GM21381 (cell line): ENCODE measurements at regions not wholly inside any gene's neighbourhood (a gene's known extent, or its start where the extent isn't known, plus 50 kb on each side); places are given as distances from the start of the nearest gene placed in this dataset.
"Not testable (repeated sequence)": the region's sequence is repeated elsewhere in the genome, so short reads cannot be mapped to it uniquely, and the experiment has no call there.

Experiments
- ATAC-seq: cut with Tn5 transposase; IDR thresholded peaks from one replicate; pipeline ENCODE4 v1.9.1; 2021; ENCODE audit warnings: mild to moderate bottlenecking, moderate library complexity; ENCODE audit not compliant: unreplicated experiment

DNA sequence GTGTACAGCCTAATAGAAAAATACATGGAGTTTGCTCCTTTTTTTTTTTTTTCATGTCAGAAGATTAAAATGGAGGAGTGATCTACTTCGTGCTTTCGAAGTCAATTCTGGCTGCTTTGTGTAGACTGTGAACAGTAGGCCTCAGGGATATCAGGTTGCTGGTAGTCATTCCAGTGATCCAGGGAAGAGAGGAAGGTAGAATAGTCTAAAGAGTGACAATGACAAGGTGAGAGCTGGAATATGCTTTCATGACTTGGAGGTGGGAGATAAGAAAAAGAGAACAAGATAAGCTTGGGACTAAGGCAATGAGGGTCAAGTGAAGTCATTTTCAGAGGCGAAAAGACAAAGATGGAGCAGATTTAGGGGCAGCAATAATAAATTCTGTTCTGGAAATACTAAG, 111.3 kb upstream of the MIR17HG start:
- no peak for ATAC-seq

DNA sequence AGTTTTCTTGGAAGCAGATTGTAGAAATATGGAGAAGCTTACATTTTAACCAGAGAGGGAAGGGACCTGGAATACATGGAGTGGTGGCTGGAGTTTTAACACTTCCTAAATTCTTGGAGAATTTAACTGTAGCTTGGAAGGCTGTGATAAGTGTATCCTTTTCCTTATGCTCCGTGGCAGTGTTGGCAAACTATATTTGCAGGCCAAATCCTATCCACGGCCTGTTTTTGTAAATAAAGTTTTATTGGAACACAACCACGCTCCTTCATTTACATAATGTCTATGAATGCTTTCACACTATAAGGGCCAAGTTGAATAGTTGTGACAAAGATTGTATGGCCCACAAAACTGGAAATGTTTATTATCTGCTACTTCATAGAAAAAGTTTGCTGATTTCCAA, 110.6 kb upstream of the MIR17HG start:
- no peak for ATAC-seq

DNA sequence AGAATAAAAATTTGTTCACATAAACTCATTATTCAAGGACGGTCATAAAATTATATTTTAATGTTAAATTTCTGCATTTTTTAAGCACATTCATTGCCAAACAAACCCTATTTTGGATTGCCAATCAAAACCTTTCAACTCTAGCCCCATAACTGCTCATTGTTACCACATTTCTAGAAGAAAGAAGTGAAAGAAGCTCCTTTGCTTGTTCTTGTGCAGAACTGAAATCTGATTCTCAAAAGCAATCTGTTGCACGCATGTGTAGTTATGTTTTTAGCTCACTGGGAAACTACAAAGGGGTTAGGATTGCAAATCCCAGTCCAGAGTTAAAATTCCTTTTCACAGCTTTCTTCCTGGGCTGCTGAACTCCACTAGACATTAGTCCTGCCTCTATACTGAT, 109.5 kb upstream of the MIR17HG start:
- ATAC-seq = no peak

DNA sequence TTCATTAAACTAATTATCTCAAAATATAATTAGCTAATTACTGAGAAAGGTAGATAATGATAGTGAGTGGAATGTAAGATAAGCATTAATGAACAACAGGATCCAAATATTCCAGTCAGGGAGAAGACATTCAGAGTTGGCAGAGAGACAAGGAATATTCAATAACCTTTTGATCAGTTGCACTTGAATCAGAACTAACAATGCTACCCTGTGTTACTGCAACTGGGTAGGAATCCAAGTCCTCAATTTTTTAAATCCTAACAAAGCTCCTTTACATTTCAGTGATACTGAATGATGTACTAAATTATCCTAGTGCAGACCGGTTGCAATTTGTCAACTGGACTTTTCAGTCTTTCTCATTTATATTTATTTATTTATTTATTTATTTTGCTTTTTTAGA, 107.1 kb upstream of the MIR17HG start:
- ATAC-seq = no peak

DNA sequence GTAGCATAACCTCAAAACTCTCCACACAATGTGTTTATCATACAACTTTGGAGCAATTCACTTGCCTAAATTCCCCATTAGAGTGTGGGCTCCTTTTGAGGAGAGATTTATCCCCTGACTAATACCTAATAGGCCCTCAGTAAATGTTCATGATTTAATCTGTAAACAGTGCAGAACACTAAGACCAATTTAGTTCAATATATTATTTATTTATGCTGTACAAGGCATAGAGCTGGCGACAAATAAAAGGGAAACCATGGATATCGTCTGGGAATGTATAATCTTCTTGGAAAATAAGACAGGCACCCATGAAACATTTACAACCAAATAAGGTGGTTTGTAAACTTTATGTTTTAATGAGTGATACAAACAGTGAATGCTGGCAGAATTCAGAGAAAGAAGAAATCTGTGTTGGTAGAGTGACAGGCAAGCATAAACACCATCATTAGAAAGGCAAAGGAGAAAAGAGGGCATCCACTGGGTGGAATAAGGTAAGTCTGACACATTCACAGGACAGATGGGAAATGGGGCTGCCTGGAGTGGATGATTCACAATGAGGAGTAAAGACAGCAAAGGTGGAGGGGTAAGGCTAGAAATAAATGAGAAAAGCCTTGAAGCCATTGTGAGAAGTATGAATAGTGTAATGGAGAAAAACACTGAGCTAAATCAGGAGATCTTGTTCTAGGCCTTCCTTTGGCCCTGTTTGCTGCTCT, 106.1 kb upstream of the MIR17HG start:
- ATAC-seq = no peak

DNA sequence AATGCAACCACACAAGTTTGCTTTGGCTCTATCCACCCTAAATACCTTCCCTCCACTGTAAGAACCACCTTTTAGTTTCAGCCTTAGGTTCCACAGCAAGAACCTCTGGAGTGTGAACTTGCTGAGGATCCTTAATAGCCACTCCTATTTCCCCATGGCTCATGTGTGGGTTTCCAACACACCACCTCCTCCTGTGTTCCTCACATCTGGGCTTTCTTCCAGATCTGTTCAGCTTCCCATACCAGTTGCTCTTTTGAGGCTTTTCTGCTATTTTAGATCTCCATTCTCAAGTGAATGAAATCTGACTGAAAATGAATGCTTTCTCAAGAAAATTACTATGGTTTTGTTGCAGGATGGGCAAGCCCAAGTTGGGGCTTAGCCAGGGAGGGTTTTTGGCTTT, 104.8 kb upstream of the MIR17HG start:
- no peak for ATAC-seq

DNA sequence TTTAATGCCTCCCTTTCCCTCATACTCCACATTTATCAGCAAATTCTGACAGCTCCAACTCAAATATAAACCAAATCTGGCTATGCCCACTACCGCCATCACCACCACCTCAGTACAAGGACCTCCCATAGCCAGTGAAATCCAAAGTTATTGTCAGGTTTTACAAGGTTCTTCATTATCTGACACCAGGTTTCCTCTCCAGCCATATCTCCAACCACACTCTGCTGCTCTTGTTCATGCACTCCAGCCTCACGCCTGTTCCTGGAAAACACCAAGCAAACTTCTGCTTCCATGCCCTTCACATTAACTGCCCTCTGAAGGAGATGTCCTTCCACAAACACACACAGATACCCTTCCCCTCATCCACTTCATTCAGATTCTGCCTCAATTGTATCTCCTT, 102.2 kb upstream of the MIR17HG start:
- ATAC-seq = no peak

DNA sequence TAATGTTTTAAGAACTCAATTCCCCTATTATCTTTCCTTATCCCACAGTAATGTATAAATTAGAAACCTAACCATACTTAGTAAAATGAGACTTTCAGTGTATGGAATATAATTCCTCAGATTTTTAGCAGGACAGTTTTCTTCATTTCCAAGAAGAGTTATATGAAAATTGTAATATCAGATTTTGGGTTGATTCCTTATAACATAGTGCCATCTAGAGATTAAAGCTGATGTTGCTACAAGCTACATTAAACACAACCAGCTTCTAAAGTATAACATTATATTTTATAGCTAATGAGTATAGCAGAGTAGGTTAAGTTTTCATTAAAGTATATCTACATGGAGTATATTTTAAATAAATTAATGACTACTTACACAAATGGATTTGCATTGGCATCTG, 99.7 kb upstream of the MIR17HG start:
- no peak for ATAC-seq

DNA sequence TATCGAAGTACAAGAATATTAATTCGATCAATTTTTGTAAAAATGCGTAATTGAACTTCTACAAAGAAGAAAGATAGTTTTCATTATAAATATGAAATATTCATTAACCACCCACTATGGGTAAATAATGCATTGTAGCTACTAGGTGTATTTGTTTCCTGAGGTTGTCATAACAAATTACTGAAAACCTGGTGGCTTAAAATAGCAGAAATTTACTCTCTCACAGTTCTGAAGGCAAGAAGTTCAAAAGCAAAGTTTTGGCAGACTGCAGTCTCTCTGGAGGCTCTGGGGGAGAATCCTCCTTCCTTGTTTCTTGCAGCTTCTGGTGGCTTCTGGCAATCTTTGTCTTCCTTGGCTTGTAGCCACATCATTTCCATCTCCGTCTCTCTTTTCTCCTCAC, 99.2 kb upstream of the MIR17HG start:
- ATAC-seq = no peak

DNA sequence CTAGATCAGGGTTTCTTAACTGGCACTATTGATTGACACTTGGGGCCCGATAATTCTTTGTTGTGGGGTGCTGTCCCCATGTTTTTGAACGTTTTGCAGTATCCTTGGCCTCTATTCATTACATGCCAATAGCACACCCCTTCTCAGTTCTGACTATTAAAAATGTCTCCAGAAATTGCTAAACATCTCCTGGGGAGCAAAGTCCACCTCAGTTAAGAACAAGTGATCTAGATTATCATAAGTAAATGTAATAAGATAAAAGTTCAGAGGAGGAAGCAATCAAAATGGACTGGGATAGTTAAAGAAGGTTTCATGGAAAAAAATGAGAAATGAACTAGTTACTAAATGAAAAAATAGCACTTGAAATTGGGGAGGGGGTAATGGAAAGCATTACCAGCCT, 98.1 kb upstream of the MIR17HG start:
- ATAC-seq = no peak

DNA sequence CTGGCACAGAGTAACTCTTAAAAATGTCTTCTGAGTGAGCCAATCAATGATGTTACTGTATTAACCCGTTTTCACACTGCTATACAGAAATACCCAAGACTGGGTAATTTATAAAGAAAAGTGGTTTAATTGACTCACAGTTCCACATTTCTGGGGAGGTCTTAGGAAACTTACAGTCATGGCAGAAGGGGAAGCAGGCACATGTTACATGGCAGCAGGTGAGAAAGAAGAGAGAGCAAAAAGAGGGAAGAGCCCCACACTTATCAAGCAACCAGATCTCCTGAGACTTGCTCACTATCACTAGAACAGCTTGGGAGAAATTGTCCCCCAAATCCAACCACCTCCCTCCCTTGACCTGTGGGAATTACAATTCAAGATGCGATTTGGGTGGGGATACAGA, 97.6 kb upstream of the MIR17HG start:
- ATAC-seq = no peak

DNA sequence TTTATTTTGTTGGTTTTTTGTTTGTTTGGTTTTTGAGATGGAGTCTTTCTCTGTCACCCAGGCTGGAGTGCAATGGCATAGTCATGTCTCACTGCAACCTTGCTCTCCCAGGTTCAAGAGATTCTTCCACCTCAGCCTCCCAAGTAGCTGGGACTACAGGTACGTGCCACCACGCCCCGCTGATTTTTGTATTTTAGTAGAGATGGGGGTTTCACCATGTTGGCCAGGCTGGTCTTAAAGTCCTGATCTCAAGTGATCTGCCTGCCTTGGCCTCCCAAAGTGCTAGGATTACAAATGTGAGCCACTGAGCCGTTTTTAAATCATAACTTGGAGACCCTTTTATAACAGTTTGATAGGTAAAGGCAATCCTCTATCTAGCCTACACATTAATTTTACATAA, 95.9 kb upstream of the MIR17HG start:
- ATAC-seq = not testable (repeated sequence)

DNA sequence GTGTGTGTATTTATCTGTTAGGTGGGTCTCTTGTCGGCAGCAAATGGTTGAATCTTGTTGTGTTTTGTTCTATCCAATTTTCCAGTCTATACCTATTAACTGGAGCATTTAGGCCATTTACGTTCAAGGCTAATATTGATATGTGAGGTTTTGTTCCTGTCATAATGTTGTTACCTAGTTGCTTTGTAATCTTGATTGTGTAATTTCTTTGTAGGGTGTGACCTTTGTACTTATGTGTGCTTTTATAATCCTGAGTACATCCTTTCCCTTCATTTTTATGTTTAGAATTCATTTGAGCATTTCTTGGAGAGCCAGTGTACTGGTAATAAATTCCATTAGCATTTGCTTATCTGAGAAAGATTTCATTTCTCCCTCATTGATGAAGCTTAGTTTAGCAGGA, 83.0 kb upstream of the MIR17HG start:
- ATAC-seq = no peak

DNA sequence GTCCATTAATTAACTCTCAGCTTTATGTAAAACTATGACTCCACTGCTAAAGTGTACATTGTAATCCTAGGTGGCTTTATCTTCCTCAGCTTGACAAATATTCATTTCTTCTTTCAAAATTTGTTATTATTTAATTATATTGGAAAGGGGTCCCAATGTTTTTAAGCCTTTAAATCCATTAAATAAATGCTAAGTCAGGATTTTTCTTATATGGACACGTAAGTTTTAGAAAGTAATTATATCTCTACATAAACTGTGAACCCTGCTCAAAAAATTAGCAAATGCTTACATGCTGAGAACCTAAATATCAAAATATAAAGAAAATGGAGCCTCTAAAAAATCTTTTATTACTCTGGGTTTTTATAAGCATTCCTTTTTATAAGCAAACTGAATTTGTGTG, 78.2 kb upstream of the MIR17HG start:
- no peak for ATAC-seq

DNA sequence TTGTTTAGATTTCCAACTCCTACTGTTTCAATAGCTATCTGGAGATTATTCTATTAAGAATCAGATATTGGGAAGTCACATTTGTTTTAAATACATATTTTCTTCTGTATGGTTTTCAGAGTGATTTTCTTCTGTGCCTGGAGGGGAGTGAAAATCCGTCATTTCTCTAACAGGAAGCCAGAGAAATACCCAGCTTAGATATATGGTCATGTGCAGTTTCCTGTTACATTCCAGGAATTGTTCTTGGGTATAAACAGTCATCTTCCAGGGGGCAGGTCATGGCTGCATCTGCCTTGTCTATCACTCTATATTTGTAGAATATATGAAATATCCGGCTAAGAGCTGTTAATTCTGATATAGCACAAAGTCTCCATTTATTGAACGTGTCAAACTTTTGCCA, 77.5 kb upstream of the MIR17HG start:
- ATAC-seq = no peak

DNA sequence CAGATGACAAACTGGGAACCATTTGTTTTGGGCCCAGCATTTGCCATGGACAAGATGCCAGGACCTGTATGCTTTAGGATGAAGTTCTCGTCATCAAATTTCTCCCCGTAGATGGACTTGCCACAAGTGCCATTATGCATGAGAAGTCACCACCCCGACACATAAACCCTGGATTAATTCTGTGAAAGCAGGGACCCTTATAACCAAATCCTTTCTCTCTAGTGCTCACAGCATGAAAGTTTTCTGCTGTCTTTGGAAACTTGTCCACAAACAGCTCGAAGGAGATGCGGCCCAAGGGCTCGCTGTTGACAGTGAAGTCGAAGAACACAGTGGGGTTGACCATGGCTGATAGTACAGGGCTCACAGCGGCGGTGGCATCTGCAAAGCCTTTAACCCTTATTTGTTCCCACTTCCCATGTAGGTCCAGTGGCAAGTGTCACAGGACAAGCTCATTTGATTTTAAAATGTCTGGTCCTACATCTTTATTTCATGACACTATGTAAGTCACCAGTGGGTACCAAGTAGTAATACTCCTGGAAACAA, 75.2 kb upstream of the MIR17HG start:
- no peak for ATAC-seq

DNA sequence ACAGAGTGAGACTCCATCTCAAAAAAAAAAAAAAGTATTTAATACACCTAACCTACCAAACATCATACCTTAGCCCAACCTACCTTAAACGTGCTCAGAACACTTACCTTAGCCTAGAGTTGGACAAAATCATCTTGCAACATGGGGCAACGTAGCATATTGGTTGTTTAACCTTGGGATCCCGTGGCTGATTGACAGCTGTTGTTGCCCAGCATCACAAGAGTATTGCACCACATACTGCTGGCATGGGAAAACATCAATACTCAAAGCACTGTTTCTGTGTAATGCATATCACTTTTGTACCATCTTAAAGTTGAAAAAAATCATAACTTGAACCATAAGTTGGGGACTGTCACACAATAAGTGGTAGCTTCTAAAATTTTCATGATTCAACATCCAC, 73.8 kb upstream of the MIR17HG start:
- ATAC-seq = no peak

DNA sequence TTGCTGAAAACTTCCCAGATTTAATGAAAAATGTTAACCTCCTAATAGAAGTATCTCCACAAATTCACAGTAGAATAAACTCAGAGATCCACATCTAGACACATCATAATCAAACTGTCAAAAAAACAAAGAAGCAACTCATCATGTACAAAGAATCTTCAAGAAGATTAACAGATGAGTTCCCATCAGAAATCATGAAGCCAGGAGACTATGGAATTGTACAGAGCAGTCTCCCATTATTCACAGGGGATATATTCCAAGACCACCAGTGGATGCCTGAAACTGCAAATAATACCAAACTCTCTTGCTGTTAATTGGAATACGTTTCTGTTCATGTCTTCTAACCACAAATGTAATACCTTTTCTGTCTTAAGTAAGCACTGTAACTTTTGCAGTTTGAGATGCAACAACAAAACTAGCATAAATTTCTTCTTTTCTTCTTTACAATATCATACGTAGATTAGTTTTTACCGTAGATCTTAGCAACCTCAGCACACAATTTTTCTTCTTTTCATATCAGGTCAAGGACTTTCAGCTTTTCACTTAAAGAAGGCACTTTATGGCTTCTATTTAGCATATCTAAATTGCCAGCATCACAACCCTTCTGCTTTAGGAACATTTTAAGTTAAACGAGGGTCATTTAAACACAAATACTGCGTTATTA, 70.3 kb upstream of the MIR17HG start:
- no peak for ATAC-seq

DNA sequence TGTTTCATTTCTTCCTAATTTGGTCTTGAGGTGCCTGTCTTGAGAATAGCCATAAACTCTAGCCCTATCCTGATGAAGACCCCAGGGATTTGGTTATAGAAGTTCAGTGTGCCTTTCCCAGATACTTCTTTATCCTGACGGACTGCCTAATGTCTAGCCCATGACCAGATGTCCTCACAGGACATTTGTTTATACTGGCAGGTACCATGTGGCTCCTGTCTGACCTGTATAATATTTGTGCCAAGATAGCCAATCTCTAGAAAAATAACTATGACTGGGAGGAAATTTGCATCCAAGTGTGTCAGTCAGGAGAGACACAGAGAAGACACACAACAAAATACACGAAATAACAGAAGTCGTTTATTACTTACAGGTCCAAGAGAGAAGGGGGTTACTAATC, 69.2 kb upstream of the MIR17HG start:
- ATAC-seq = no peak

DNA sequence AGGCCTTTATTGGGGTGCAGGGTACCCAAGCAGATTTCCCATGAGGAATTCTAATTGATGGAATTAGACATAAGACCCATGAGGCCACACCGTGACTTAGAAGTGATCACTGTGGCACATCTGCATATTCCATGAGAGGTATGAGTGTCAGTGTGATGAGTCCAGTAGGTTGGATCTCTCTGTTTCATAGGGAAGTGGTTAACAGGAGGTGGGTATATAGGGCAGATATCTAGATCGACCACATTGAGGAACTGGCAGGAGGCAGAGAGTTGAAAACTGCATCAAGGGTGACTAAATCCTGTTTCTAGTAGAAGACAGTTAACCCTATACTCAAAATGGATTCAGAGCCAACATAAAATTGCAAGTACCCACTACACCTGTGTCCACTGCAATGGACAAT, 68.6 kb upstream of the MIR17HG start:
- no peak for ATAC-seq

DNA sequence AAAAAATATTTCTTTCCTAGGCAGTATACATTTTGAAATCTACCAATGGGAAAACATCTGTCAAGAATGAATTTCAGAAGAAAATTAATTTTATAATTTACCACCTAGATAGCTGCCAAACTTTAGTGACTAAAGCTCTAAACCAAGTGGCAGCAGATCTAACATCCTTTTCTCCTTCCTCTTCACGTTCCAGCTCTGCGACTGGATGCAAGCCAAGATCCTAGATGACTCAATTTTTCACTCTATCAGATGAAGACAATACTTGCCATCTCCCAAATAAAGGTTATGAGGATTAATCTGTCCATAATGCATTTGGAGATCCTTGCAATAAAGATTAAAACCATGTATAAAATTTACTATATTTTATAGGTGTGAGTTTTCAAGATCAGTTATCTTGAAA, 66.7 kb upstream of the MIR17HG start:
- ATAC-seq = no peak

DNA sequence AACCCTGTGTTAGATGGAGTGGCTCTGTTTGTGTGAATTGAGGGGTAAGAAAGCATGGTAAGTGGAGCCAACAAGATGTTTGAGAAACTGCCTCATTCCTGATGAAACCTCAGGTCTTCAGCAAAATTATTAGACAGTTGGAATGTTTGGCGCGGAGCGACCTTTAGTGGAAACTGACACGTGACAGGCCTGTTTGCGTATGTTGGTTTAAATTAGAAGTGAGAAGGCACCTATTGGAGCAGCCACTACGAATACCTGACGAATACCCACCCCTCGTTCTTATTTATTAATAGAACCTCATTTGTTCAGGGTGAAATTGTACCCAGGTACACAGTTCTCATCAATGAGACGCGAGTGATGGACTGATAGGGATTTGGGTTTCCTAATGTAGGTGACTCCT, 63.2 kb upstream of the MIR17HG start:
- ATAC-seq = no peak

DNA sequence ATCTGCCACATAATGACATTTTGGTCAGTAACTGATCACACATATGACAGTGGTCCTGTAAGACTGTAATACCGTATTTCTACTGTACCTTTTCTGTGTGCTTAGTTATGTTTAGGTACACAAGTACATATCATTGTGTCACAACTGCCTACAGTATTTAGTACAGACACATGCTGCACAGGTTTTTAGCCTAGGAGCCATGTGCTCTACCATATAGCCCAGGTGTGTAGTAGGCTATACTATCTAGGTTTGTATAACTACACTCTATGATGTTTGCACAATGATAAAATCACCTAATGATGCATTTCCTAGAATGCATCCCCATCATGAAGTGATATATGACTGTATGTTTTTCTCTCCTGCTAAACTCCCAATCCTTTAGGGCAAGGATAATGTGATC, 61.2 kb upstream of the MIR17HG start:
- no peak for ATAC-seq
